Uterus (tissue), 3 donors: ENCODE measurements at regions not wholly inside any gene's neighbourhood (a gene's known extent, or its start where the extent isn't known, plus 50 kb on each side); places are given as distances from the start of the nearest gene placed in this dataset.
A peak's percentile ranks its signal among the peaks of the same experiment; 100 is the strongest.

Experiments
- DNase-seq, 2 donors: peaks; one replicate each; pipeline ENCODE4 v3.0.0-alpha.2; 2019 to 2020
- H3K27ac ChIP-seq, 2 donors: fragments of 200-600 bp; sonication (generic); 1 replicate in 1 of 2; 2 replicates in 1 of 2; pipeline ENCODE4 v1.5.1; 2016 to 2018
- H3K27me3 ChIP-seq, 2 donors: fragments of 200-600 bp; sonication (generic); one replicate each; pipeline ENCODE4 v1.5.1; 2018 to 2019; ENCODE audit warnings: control low read depth in 1 of 2
- H3K36me3 ChIP-seq, 2 donors: fragments of 200-600 bp; sonication (generic); one replicate each; pipeline ENCODE4 v1.5.1; 2019; ENCODE audit warnings: control low read depth in 1 of 2
- H3K4me1 ChIP-seq, 2 donors: fragments of 200-600 bp; sonication (generic); one replicate each; pipeline ENCODE4 v1.5.1; 2018 to 2019; ENCODE audit warnings: control low read depth in 1 of 2
- H3K4me3 ChIP-seq, 2 donors: fragments of 200-600 bp; sonication (generic); 1 replicate in 1 of 2; 2 replicates in 1 of 2; pipeline ENCODE4 v1.5.1; 2018 to 2019; ENCODE audit warnings: mild to moderate bottlenecking in 1 of 2
- H3K9me3 ChIP-seq, 2 donors: fragments of 200-600 bp; sonication (generic); one replicate each; pipeline ENCODE4 v1.5.1; 2019; ENCODE audit warnings: control low read depth in 1 of 2
- POLR2A ChIP-seq, 2 donors: fragments of 450-650 bp; IDR thresholded peaks; one replicate each; pipeline ENCODE4 v1.6.1; 2016; ENCODE audit warnings: antibody characterized with exemption in 2 of 2, mild to moderate bottlenecking in 1 of 2, moderate library complexity in 1 of 2
- intact Hi-C: fragments of 100-400 bp; cut with DNase I; formaldehyde crosslinking; loops from one replicate; pipeline ENCODE4 v1.15.1; 2023; ENCODE audit warnings: low total_unique reads
- TF ChIP-seq, protein P1 (sequence below), 4 experiments: fragments of 200-600 bp in 2 of 4; fragments of 450-650 bp in 2 of 4; sonication (generic) in 2 of 4; IDR thresholded peaks; one replicate each; pipeline ENCODE4 v1.5.1; 2016 to 2019; ENCODE audit warnings: antibody characterized with exemption in 4 of 4, mild to moderate bottlenecking in 2 of 4, moderate library complexity in 1 of 4
- donor health status: DM: yes; HTN: yes; CAD: no.

GRCh38 chr2:128377071-128377910 lies 58.6 kb upstream of the HS6ST1 start:
- H3K4me3 ChIP-seq: no peak overlapping the region
- H3K27me3 ChIP-seq: no peaks in the 10 kb centered on the region
- H3K9me3 ChIP-seq: no peaks in the 10 kb centered on the region
- H3K27ac ChIP-seq: peak overlapping the region; percentile 76 to 79
- TF ChIP-seq, protein P1, sequence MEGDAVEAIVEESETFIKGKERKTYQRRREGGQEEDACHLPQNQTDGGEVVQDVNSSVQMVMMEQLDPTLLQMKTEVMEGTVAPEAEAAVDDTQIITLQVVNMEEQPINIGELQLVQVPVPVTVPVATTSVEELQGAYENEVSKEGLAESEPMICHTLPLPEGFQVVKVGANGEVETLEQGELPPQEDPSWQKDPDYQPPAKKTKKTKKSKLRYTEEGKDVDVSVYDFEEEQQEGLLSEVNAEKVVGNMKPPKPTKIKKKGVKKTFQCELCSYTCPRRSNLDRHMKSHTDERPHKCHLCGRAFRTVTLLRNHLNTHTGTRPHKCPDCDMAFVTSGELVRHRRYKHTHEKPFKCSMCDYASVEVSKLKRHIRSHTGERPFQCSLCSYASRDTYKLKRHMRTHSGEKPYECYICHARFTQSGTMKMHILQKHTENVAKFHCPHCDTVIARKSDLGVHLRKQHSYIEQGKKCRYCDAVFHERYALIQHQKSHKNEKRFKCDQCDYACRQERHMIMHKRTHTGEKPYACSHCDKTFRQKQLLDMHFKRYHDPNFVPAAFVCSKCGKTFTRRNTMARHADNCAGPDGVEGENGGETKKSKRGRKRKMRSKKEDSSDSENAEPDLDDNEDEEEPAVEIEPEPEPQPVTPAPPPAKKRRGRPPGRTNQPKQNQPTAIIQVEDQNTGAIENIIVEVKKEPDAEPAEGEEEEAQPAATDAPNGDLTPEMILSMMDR (IDR thresholded peaks at IDR 0.05): no peak
- no peak for TF ChIP-seq POLR2A (IDR thresholded peaks at IDR 0.05)
- peaks cover 24 to 31% of the 10 kb centered on the region in 2 donors for H3K4me1 ChIP-seq
- peak in 1 of 2 donors; percentile 13 for DNase-seq
- H3K36me3 ChIP-seq: no peaks in the 10 kb centered on the region
- intact Hi-C loops: no loop called here

GRCh38 chr2:128378231-128379020 lies 59.8 kb upstream of the HS6ST1 start:
- H3K27ac ChIP-seq: peak overlapping the region; percentile 76 to 79
- H3K9me3 ChIP-seq: no peaks in the 10 kb centered on the region
- no peaks in the 10 kb centered on the region for H3K36me3 ChIP-seq
- no peak for TF ChIP-seq POLR2A (IDR thresholded peaks at IDR 0.05)
- TF ChIP-seq, protein P1 (IDR thresholded peaks at IDR 0.05): no peak
- H3K4me1 ChIP-seq: peaks cover 24 to 31% of the 10 kb centered on the region in 2 donors
- no peak overlapping the region for H3K4me3 ChIP-seq
- DNase-seq: peak in 1 of 2 donors; percentile 27
- no peaks in the 10 kb centered on the region for H3K27me3 ChIP-seq
- intact Hi-C loops: no loop called here

GRCh38 chr2:128379021-128380015 lies 60.6 kb upstream of the HS6ST1 start:
- DNase-seq: peak; percentile 86 to 94
- Histone ChIP-seq H3K4me3 (no peak overlapping the region), H3K9me3 (no peaks in the 10 kb centered on the region), H3K27ac (peak overlapping the region; percentile 76 to 79), H3K36me3 (no peaks in the 10 kb centered on the region), H3K4me1 (peaks cover 24 to 31% of the 10 kb centered on the region in 2 donors), H3K27me3 (no peaks in the 10 kb centered on the region)
- TF ChIP-seq, protein P1 (IDR thresholded peaks at IDR 0.05): no peak
- peak in 1 of 2 donors; percentile 38 for TF ChIP-seq POLR2A (IDR thresholded peaks at IDR 0.05)
- intact Hi-C loops: no loop called here

DNA sequence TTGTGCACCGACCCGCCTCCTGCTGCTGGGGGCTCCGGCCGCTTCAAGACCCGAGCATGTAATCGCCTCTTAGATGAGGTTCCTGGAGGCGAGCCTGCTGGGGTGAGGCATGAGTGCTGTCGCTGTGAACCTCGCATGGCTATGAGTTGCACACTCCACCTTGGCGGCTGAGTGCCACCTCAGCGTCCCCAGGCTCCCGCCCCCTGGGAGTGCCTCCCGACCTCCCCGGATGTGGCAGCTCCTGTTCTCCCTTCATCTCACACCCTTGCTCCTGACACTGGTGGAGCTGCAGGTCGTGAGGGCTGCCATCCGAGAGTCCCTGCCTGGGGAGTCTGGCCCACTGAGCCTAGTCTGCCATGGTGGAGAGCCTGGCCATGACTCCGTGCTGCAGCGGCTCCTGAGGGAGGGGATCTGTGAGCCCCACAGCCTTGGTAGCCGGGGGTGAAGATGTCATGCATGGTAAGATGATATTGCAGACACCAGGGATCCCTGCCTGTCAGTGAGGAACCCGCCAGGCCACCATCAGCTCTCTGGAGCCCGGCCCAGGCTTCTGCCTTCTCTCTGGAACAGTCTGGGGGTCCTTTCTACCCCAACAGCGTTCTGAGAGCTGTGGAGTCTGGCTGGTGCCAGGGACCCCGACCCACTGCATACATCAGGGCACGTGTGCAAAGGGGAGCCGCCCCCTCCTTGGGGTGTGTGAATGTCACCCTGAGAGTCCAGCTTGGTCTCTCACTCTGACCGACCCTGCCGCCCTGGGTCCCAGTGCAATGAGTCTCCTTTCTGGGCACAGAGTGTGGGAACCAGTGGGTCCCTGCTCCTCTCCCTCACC lies 61.6 kb upstream of the HS6ST1 start:
- no peaks in the 10 kb centered on the region for H3K36me3 ChIP-seq
- H3K4me3 ChIP-seq: no peak overlapping the region
- peak overlapping the region; percentile 76 to 79 for H3K27ac ChIP-seq
- intact Hi-C loops: no loop called here
- no peak for TF ChIP-seq POLR2A (IDR thresholded peaks at IDR 0.05)
- TF ChIP-seq, protein P1 (IDR thresholded peaks at IDR 0.05): no peak
- no peaks in the 10 kb centered on the region for H3K9me3 ChIP-seq
- H3K4me1 ChIP-seq: peaks cover 24 to 27% of the 10 kb centered on the region in 2 donors
- peak in 1 of 2 donors; percentile 21 for DNase-seq
- H3K27me3 ChIP-seq: no peaks in the 10 kb centered on the region
